T-helper 1 cell treated with Interleukin-12 subunit alpha and Interleukin-12 subunit beta and Interleukin-4 antibody, amounts not matched to agents 30 μg/mL and 1 μg/mL, for 36 hours (primary cell): ENCODE measurements at regions not wholly inside any gene's neighbourhood (a gene's known extent, or its start where the extent isn't known, plus 50 kb on each side); places are given as distances from the start of the nearest gene placed in this dataset.

Experiments used
- H3K27ac Mint-ChIP-seq: one replicate; pipeline ENCODE4 v1.8.0; 2021; ENCODE audit warnings: mild to moderate bottlenecking, mixed read lengths
- H3K27me3 Mint-ChIP-seq: one replicate; pipeline ENCODE4 v1.8.0; 2021; ENCODE audit warnings: low read depth, mixed read lengths
- H3K36me3 Mint-ChIP-seq: one replicate; pipeline ENCODE4 v1.8.0; 2021; ENCODE audit warnings: low read depth, mixed read lengths
- H3K4me1 Mint-ChIP-seq: one replicate; pipeline ENCODE4 v1.8.0; 2021; ENCODE audit warnings: low read depth, mixed read lengths
- H3K4me3 Mint-ChIP-seq: one replicate; pipeline ENCODE4 v1.8.0; 2021; ENCODE audit warnings: mild to moderate bottlenecking, moderate library complexity, mixed read lengths
- H3K9me3 Mint-ChIP-seq: one replicate; pipeline ENCODE4 v1.8.0; 2021; ENCODE audit warnings: mixed read lengths

- peaks cover 6% of the 10 kb centered on the region for H3K4me1 Mint-ChIP-seq
- H3K4me3 Mint-ChIP-seq, result no peak overlapping the region
- no peaks in the 10 kb centered on the region for H3K36me3 Mint-ChIP-seq
- H3K9me3 Mint-ChIP-seq, result no peaks in the 10 kb centered on the region
- no peaks in the 10 kb centered on the region for H3K27me3 Mint-ChIP-seq
- no peak overlapping the region for H3K27ac Mint-ChIP-seq
Observed at GRCh38 chr13:97852181-97852874, 101.1 kb upstream of the IPO5 start.

- H3K4me3 Mint-ChIP-seq, result no peak overlapping the region
- no peaks in the 10 kb centered on the region for H3K36me3 Mint-ChIP-seq
- no peaks in the 10 kb centered on the region for H3K27me3 Mint-ChIP-seq
- no peaks in the 10 kb centered on the region for H3K9me3 Mint-ChIP-seq
- H3K27ac Mint-ChIP-seq, result no peak overlapping the region
- H3K4me1 Mint-ChIP-seq, result peaks cover 6% of the 10 kb centered on the region
Observed at GRCh38 chr13:97853550-97853949, 99.9 kb upstream of the IPO5 start.

GRCh38 chr13:97855570-97856303 lies 97.7 kb upstream of the IPO5 start:
- H3K36me3 Mint-ChIP-seq, result no peaks in the 10 kb centered on the region
- no peaks in the 10 kb centered on the region for H3K27me3 Mint-ChIP-seq
- H3K4me3 Mint-ChIP-seq, result no peak overlapping the region
- H3K27ac Mint-ChIP-seq, result no peak overlapping the region
- H3K4me1 Mint-ChIP-seq, result peaks cover 2% of the 10 kb centered on the region
- no peaks in the 10 kb centered on the region for H3K9me3 Mint-ChIP-seq

GRCh38 chr13:97856304-97856675 lies 97.2 kb upstream of the IPO5 start:
- H3K4me1 Mint-ChIP-seq, result peaks cover 2% of the 10 kb centered on the region
- H3K9me3 Mint-ChIP-seq, result no peaks in the 10 kb centered on the region
- no peak overlapping the region for H3K27ac Mint-ChIP-seq
- no peak overlapping the region for H3K4me3 Mint-ChIP-seq
- H3K36me3 Mint-ChIP-seq, result no peaks in the 10 kb centered on the region
- no peaks in the 10 kb centered on the region for H3K27me3 Mint-ChIP-seq

- no peaks in the 10 kb centered on the region for H3K27me3 Mint-ChIP-seq
- H3K9me3 Mint-ChIP-seq, result no peaks in the 10 kb centered on the region
- H3K4me1 Mint-ChIP-seq, result peaks cover 2% of the 10 kb centered on the region
- no peaks in the 10 kb centered on the region for H3K36me3 Mint-ChIP-seq
- H3K4me3 Mint-ChIP-seq, result no peak overlapping the region
- H3K27ac Mint-ChIP-seq, result no peak overlapping the region
Observed at GRCh38 chr13:97858161-97858560, 95.3 kb upstream of the IPO5 start.

DNA sequence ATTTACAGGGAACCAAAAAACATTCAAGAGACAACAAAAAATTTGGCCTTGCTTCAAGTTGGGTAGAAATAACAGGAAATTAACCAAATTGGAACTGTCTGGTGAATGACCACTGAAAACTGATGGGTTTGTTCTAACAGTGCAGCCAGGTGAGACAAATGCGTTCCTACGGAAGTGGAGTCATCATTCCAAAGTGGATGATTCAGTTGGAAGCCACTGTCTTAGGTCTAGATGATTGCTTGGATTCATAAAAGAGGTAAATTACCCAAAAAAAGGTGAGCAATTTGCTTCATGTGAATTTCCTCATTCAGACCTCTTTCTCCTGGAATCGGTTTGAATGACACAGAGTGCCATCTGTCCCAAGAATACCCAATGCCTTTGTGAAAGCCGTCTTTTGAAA lies 87.1 kb upstream of the IPO5 start:
- no peak overlapping the region for H3K4me3 Mint-ChIP-seq
- H3K27ac Mint-ChIP-seq, result no peak overlapping the region
- no peaks in the 10 kb centered on the region for H3K9me3 Mint-ChIP-seq
- no peaks in the 10 kb centered on the region for H3K27me3 Mint-ChIP-seq
- no peaks in the 10 kb centered on the region for H3K4me1 Mint-ChIP-seq
- no peaks in the 10 kb centered on the region for H3K36me3 Mint-ChIP-seq

GRCh38 chr13:97866751-97867150 lies 86.7 kb upstream of the IPO5 start:
- H3K9me3 Mint-ChIP-seq, result no peaks in the 10 kb centered on the region
- no peaks in the 10 kb centered on the region for H3K27me3 Mint-ChIP-seq
- H3K4me1 Mint-ChIP-seq, result no peaks in the 10 kb centered on the region
- H3K27ac Mint-ChIP-seq, result no peak overlapping the region
- no peaks in the 10 kb centered on the region for H3K36me3 Mint-ChIP-seq
- H3K4me3 Mint-ChIP-seq, result no peak overlapping the region

GRCh38 chr13:97873398-97873797 lies 80.1 kb upstream of the IPO5 start:
- peaks cover 3% of the 10 kb centered on the region for H3K27me3 Mint-ChIP-seq

GRCh38 chr13:97875218-97875617 lies 78.3 kb upstream of the IPO5 start:
- no peak overlapping the region for H3K4me3 Mint-ChIP-seq
- no peak overlapping the region for H3K27ac Mint-ChIP-seq
- peaks cover 3% of the 10 kb centered on the region for H3K27me3 Mint-ChIP-seq
- H3K9me3 Mint-ChIP-seq, result no peaks in the 10 kb centered on the region
- no peaks in the 10 kb centered on the region for H3K4me1 Mint-ChIP-seq
- H3K36me3 Mint-ChIP-seq, result no peaks in the 10 kb centered on the region

More at GRCh38 chr13:97873398-97873797, 80.1 kb upstream of the IPO5 start:
- H3K36me3 Mint-ChIP-seq, result no peaks in the 10 kb centered on the region
- no peak overlapping the region for H3K27ac Mint-ChIP-seq
- H3K9me3 Mint-ChIP-seq, result no peaks in the 10 kb centered on the region
- no peak overlapping the region for H3K4me3 Mint-ChIP-seq
- H3K4me1 Mint-ChIP-seq, result no peaks in the 10 kb centered on the region

DNA sequence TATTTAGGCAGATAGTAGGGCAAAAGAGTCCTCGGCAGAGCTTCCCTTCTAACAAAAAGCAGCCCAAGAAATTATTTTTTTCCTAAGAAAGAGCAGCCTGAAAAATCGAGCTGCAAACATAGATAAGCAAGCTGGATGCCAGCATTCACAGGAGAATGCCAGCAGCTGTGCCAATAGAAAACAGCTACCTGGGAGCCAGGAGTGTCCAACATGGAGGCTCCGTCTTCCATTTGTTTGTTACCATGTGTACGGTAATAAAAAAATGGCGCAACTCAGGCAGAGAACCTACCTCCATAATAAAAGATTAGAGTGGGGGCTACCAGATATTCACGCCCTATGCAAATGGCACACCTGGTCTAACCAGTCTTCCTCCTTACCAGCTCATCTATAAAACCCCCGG lies 77.6 kb upstream of the IPO5 start:
- Mint-ChIP-seq H3K4me3 (no peak overlapping the region), H3K36me3 (no peaks in the 10 kb centered on the region), H3K9me3 (no peaks in the 10 kb centered on the region), H3K27ac (no peak overlapping the region), H3K4me1 (no peaks in the 10 kb centered on the region), H3K27me3 (peaks cover 3% of the 10 kb centered on the region)

GRCh38 chr13:97878431-97879375 lies 74.8 kb upstream of the IPO5 start:
- no peaks in the 10 kb centered on the region for H3K36me3 Mint-ChIP-seq
- no peaks in the 10 kb centered on the region for H3K9me3 Mint-ChIP-seq
- H3K27me3 Mint-ChIP-seq, result no peaks in the 10 kb centered on the region
- no peaks in the 10 kb centered on the region for H3K4me1 Mint-ChIP-seq
- no peak overlapping the region for H3K4me3 Mint-ChIP-seq
- no peak overlapping the region for H3K27ac Mint-ChIP-seq

GRCh38 chr13:97879646-97880310 lies 73.7 kb upstream of the IPO5 start:
- Mint-ChIP-seq H3K4me3 (no peak overlapping the region), H3K36me3 (no peaks in the 10 kb centered on the region), H3K27ac (no peak overlapping the region), H3K4me1 (no peaks in the 10 kb centered on the region), H3K9me3 (no peaks in the 10 kb centered on the region), H3K27me3 (no peaks in the 10 kb centered on the region)

- H3K27ac Mint-ChIP-seq, result no peak overlapping the region
- no peak overlapping the region for H3K4me3 Mint-ChIP-seq
- no peaks in the 10 kb centered on the region for H3K4me1 Mint-ChIP-seq
- no peaks in the 10 kb centered on the region for H3K9me3 Mint-ChIP-seq
- no peaks in the 10 kb centered on the region for H3K27me3 Mint-ChIP-seq
- H3K36me3 Mint-ChIP-seq, result no peaks in the 10 kb centered on the region
Observed at GRCh38 chr13:97880311-97880675, 73.2 kb upstream of the IPO5 start.

GRCh38 chr13:97881556-97881955 lies 71.9 kb upstream of the IPO5 start:
- H3K27me3 Mint-ChIP-seq, result no peaks in the 10 kb centered on the region
- H3K4me3 Mint-ChIP-seq, result no peak overlapping the region
- no peak overlapping the region for H3K27ac Mint-ChIP-seq
- H3K9me3 Mint-ChIP-seq, result no peaks in the 10 kb centered on the region
- H3K4me1 Mint-ChIP-seq, result no peaks in the 10 kb centered on the region
- H3K36me3 Mint-ChIP-seq, result no peaks in the 10 kb centered on the region
